ENCODE measurements at regions not wholly inside any gene's neighbourhood (a gene's known extent, or its start where the extent isn't known, plus 50 kb on each side); places are given as distances from the start of the nearest gene placed in this dataset.

GRCh38 chr11:87780068-87780413 lies 395.2 kb downstream of the RAB38 start:
- no peaks in the 10 kb centered on the region for H3K36me3 ChIP-seq (ENCODE audit: insufficient read depth, low read length)
- H3K4me1 ChIP-seq (ENCODE audit: insufficient read depth, low read length, poor library complexity, severe bottlenecking), result no peaks in the 10 kb centered on the region
- H2AFZ ChIP-seq (ENCODE audit: low read length), result no peak overlapping the region
- H3K4me2 ChIP-seq (ENCODE audit: low read depth, low read length, poor library complexity, severe bottlenecking), result no peak overlapping the region
- no peaks in the 10 kb centered on the region for H3K27me3 ChIP-seq (ENCODE audit: insufficient read depth, low read length, poor library complexity, severe bottlenecking)
- no peaks in the 10 kb centered on the region for H3K79me2 ChIP-seq (ENCODE audit: insufficient read depth, low read length)
- no peaks in the 10 kb centered on the region for H3F3A ChIP-seq (ENCODE audit: low read depth)
- H3K9me2 ChIP-seq (replicated peaks; ENCODE audit: low read depth, low read length), result no peaks in the 10 kb centered on the region
- H3K4me3 ChIP-seq (ENCODE audit: low read length, poor library complexity, severe bottlenecking), result no peak overlapping the region
- TF ChIP-seq EZH2phosphoT487 (IDR thresholded peaks at IDR 0.05; ENCODE audit: borderline replicate concordance) (no peak), CTCF (conservative IDR thresholded peaks at IDR 0.05; ENCODE audit: low read length) (no peak)
- no peak overlapping the region for H3K9ac ChIP-seq (ENCODE audit: low read depth, low read length, poor library complexity, severe bottlenecking)
- H4K20me1 ChIP-seq (ENCODE audit: insufficient read depth, low read length, poor library complexity, severe bottlenecking), result no peaks in the 10 kb centered on the region
- H3K9me3 ChIP-seq (ENCODE audit: insufficient read depth, low read depth, low read length), result no peaks in the 10 kb centered on the region

DNA sequence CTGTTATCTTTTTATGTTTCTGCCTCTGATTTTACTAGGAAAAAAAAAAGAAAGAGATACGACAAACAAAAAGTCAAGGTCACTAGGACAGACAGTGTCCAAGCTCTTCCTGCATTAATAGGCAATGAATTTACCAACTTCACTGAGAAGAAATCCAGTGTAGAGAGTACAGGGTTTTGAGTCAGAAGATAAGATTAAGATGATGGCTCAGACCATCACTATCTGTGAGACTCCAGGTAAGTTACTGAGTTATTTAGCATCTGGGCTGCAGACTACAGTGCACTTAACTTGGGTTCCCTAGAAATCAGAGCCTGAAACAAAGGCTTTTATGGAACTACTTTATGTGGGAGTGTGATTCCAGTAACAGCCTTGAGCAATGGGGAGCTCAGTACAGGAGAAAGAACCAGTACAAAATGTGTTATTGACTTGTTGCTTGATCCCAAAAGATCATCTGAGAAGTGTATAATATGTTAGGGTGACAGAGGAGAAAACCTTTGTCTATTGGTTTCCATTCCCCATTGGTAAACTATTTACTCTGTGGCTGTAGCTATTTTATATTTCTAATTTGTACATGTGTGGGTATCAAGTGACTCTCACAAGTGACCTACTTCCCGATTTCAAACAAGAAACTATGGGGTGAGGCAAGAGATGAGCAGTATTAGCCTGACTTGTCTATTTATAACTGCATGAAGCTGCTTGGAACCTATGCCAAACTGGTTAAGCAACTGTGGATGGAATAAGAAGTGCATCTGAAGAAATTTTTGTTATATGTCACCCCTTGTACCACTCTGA lies 395.8 kb downstream of the RAB38 start:
- H3F3A ChIP-seq (ENCODE audit: low read depth), result no peaks in the 10 kb centered on the region
- H3K36me3 ChIP-seq (ENCODE audit: insufficient read depth, low read length), result no peaks in the 10 kb centered on the region
- no peak overlapping the region for H3K9ac ChIP-seq (ENCODE audit: low read depth, low read length, poor library complexity, severe bottlenecking)
- no peaks in the 10 kb centered on the region for H3K27me3 ChIP-seq (ENCODE audit: insufficient read depth, low read length, poor library complexity, severe bottlenecking)
- no peaks in the 10 kb centered on the region for H3K79me2 ChIP-seq (ENCODE audit: insufficient read depth, low read length)
- TF ChIP-seq CTCF (conservative IDR thresholded peaks at IDR 0.05; ENCODE audit: low read length) (no peak), EZH2phosphoT487 (IDR thresholded peaks at IDR 0.05; ENCODE audit: borderline replicate concordance) (no peak)
- no peak overlapping the region for H3K4me2 ChIP-seq (ENCODE audit: low read depth, low read length, poor library complexity, severe bottlenecking)
- H3K4me1 ChIP-seq (ENCODE audit: insufficient read depth, low read length, poor library complexity, severe bottlenecking), result no peaks in the 10 kb centered on the region
- no peak overlapping the region for H3K4me3 ChIP-seq (ENCODE audit: low read length, poor library complexity, severe bottlenecking)
- no peaks in the 10 kb centered on the region for H3K9me2 ChIP-seq (replicated peaks; ENCODE audit: low read depth, low read length)
- H3K9me3 ChIP-seq (ENCODE audit: insufficient read depth, low read depth, low read length), result no peaks in the 10 kb centered on the region
- H2AFZ ChIP-seq (ENCODE audit: low read length), result no peak overlapping the region
- H4K20me1 ChIP-seq (ENCODE audit: insufficient read depth, low read length, poor library complexity, severe bottlenecking), result no peaks in the 10 kb centered on the region

DNA sequence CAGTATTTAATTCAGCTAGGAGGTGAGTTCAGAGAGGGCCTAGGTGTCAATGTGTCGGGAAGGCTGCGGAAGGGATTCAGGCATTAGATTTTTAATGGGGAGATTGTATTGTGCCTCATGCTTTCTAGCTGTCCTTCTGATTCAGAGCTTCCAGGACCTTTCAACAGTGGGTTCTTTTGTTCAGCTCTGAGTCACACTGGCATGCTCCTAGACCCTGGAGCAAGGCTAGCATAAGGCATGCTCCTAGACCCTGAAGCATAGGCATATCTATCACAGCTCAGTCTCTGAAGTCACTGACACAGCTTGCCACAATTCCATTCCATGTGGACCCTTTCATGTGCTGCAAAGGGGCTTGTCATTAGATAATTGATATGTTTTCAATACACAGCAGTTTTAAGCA lies 396.9 kb downstream of the RAB38 start:
- no peak overlapping the region for H3K4me2 ChIP-seq (ENCODE audit: low read depth, low read length, poor library complexity, severe bottlenecking)
- H3K9me3 ChIP-seq (ENCODE audit: insufficient read depth, low read depth, low read length), result no peaks in the 10 kb centered on the region
- H3K4me3 ChIP-seq (ENCODE audit: low read length, poor library complexity, severe bottlenecking), result no peak overlapping the region
- no peaks in the 10 kb centered on the region for H3K27me3 ChIP-seq (ENCODE audit: insufficient read depth, low read length, poor library complexity, severe bottlenecking)
- no peaks in the 10 kb centered on the region for H3K9me2 ChIP-seq (replicated peaks; ENCODE audit: low read depth, low read length)
- H3K9ac ChIP-seq (ENCODE audit: low read depth, low read length, poor library complexity, severe bottlenecking), result no peak overlapping the region
- H4K20me1 ChIP-seq (ENCODE audit: insufficient read depth, low read length, poor library complexity, severe bottlenecking), result no peaks in the 10 kb centered on the region
- no peaks in the 10 kb centered on the region for H3K79me2 ChIP-seq (ENCODE audit: insufficient read depth, low read length)
- no peaks in the 10 kb centered on the region for H3K36me3 ChIP-seq (ENCODE audit: insufficient read depth, low read length)
- TF ChIP-seq CTCF (conservative IDR thresholded peaks at IDR 0.05; ENCODE audit: low read length), result no peak
- no peak for TF ChIP-seq EZH2phosphoT487 (IDR thresholded peaks at IDR 0.05; ENCODE audit: borderline replicate concordance)
- no peaks in the 10 kb centered on the region for H3K4me1 ChIP-seq (ENCODE audit: insufficient read depth, low read length, poor library complexity, severe bottlenecking)
- H3F3A ChIP-seq (ENCODE audit: low read depth), result no peaks in the 10 kb centered on the region
- H2AFZ ChIP-seq (ENCODE audit: low read length), result no peak overlapping the region
